SK-N-SH treated with all-trans-retinoic acid at 6 μM for 48 hours (cell line): ENCODE measurements at regions not wholly inside any gene's neighbourhood (a gene's known extent, or its start where the extent isn't known, plus 50 kb on each side); places are given as distances from the start of the nearest gene placed in this dataset.

ENCODE experiments used
- ATAC-seq: fragments of 200-7000 bp; cut with Tn5 transposase; 3 replicates; pipeline ENCODE4 v1.9.1; 2020; ENCODE audit warnings: mild to moderate bottlenecking, moderate library complexity
- ARNTL ChIP-seq: fragments of 450-650 bp; formaldehyde crosslinking; IDR thresholded peaks from 2 replicates; pipeline ENCODE4 v1.5.0; 2020; ENCODE audit warnings: low read depth, mild to moderate bottlenecking, moderate library complexity, borderline replicate concordance
- BACH2 ChIP-seq: fragments of 250-450 bp; sonication (Bioruptor Pico); IDR thresholded peaks from 2 replicates; pipeline ENCODE4 v1.9.0; 2021; ENCODE audit warnings: mild to moderate bottlenecking, borderline replicate concordance
- CREB5 ChIP-seq: fragments of 250-450 bp; sonication (Bioruptor Pico); IDR thresholded peaks from 2 replicates; pipeline ENCODE4 v1.5.1; 2020; ENCODE audit warnings: low read depth, mild to moderate bottlenecking, moderate library complexity
- ESRRG ChIP-seq: fragments of 250-450 bp; sonication (Bioruptor Pico); IDR thresholded peaks from 2 replicates; pipeline ENCODE4 v1.6.1; 2021; ENCODE audit warnings: mild to moderate bottlenecking
- GLIS3 ChIP-seq: fragments of 250-450 bp; sonication (Bioruptor Pico); IDR thresholded peaks from 2 replicates; pipeline ENCODE4 v1.5.0; 2020; ENCODE audit warnings: mild to moderate bottlenecking, moderate library complexity
- ISL1 ChIP-seq: fragments of 250-450 bp; sonication (Bioruptor Pico); IDR thresholded peaks from 2 replicates; pipeline ENCODE4 v2.1.2; 2022; ENCODE audit warnings: mild to moderate bottlenecking, moderate library complexity
- OSR1 ChIP-seq: fragments of 250-450 bp; sonication (Bioruptor Pico); IDR thresholded peaks from 2 replicates; pipeline ENCODE4 v1.8.0; 2022; ENCODE audit warnings: moderate library complexity, mild to moderate bottlenecking, inconsistent platforms
- PATZ1 ChIP-seq: fragments of 250-450 bp; sonication (Bioruptor Pico); IDR thresholded peaks from 2 replicates; pipeline ENCODE4 v1.8.0; 2020; ENCODE audit warnings: mild to moderate bottlenecking, moderate library complexity, borderline replicate concordance
- POU6F1 ChIP-seq: fragments of 250-450 bp; sonication (Bioruptor Pico); IDR thresholded peaks from 2 replicates; pipeline ENCODE4 v1.8.0; 2021; ENCODE audit warnings: low read depth, mild to moderate bottlenecking, moderate library complexity, borderline replicate concordance
- PPARA ChIP-seq: fragments of 250-450 bp; sonication (Bioruptor Pico); IDR thresholded peaks from 2 replicates; pipeline ENCODE4 v1.5.0; 2020; ENCODE audit warnings: mild to moderate bottlenecking, borderline replicate concordance
- RARB ChIP-seq: fragments of 250-450 bp; sonication (Bioruptor Pico); IDR thresholded peaks from 2 replicates; pipeline ENCODE4 v1.8.0; 2021; ENCODE audit warnings: mild to moderate bottlenecking, moderate library complexity
- SNAI2 ChIP-seq: fragments of 250-450 bp; sonication (Bioruptor Pico); IDR thresholded peaks from 2 replicates; pipeline ENCODE4 v1.5.0; 2020; ENCODE audit warnings: mild to moderate bottlenecking, moderate library complexity
- TCF4 ChIP-seq: fragments of 250-450 bp; sonication (Bioruptor Pico); IDR thresholded peaks from 2 replicates; pipeline ENCODE4 v1.8.0; 2021; ENCODE audit warnings: mild to moderate bottlenecking, moderate library complexity, borderline replicate concordance
- TOX ChIP-seq: fragments of 250-450 bp; sonication (Bioruptor Pico); IDR thresholded peaks from 2 replicates; pipeline ENCODE4 v1.8.0; 2021; ENCODE audit warnings: mild to moderate bottlenecking, moderate library complexity, borderline replicate concordance
- TSHZ2 ChIP-seq: fragments of 250-450 bp; sonication (Bioruptor Pico); IDR thresholded peaks from 2 replicates; pipeline ENCODE4 v1.5.0; 2020; ENCODE audit warnings: mild to moderate bottlenecking, moderate library complexity
- ZC3H10 ChIP-seq: fragments of 250-450 bp; sonication (Bioruptor Pico); IDR thresholded peaks from 2 replicates; pipeline ENCODE4 v1.5.1; 2021; ENCODE audit warnings: mild to moderate bottlenecking, moderate library complexity
- ZFP3 ChIP-seq: fragments of 250-450 bp; sonication (Bioruptor Pico); IDR thresholded peaks from 2 replicates; pipeline ENCODE4 v1.5.0; 2020; ENCODE audit warnings: mild to moderate bottlenecking, moderate library complexity
- ZFP30 ChIP-seq: fragments of 450-650 bp; formaldehyde crosslinking; IDR thresholded peaks from 2 replicates; pipeline ENCODE4 v1.5.0; 2022; ENCODE audit warnings: mild to moderate bottlenecking, moderate library complexity
- ZNF565 ChIP-seq: fragments of 450-650 bp; formaldehyde crosslinking; conservative IDR thresholded peaks from 2 replicates; pipeline ENCODE4 v1.5.0; 2020; ENCODE audit warnings: low read depth, mild to moderate bottlenecking, moderate library complexity
- ZNF70 ChIP-seq: fragments of 450-650 bp; formaldehyde crosslinking; IDR thresholded peaks from 2 replicates; pipeline ENCODE4 v1.5.0; 2020; ENCODE audit warnings: mild to moderate bottlenecking, moderate library complexity
- ZNF8 ChIP-seq: fragments of 450-650 bp; formaldehyde crosslinking; IDR thresholded peaks from 2 replicates; pipeline ENCODE4 v1.5.0; 2020; ENCODE audit warnings: mild to moderate bottlenecking, moderate library complexity

GRCh38 chr16:60684002-60684401, 1352.2 kb downstream of the CDH8 start:
- TF ChIP-seq ZNF8 (CRISPR knock-in tag) (no peak), ZNF565 (CRISPR knock-in tag) (no peak), POU6F1 (CRISPR knock-in tag) (no peak), ZFP3 (no peak), ESRRG (no peak), BACH2 (CRISPR knock-in tag) (no peak), ZNF70 (CRISPR knock-in tag) (no peak), ISL1 (CRISPR knock-in tag) (no peak), RARB (CRISPR knock-in tag) (no peak), SNAI2 (no peak), TCF4 (CRISPR knock-in tag) (no peak), ZFP30 (CRISPR knock-in tag) (no peak), PATZ1 (CRISPR knock-in tag) (no peak), PPARA (CRISPR knock-in tag) (no peak)
- ATAC-seq, result no peak

GRCh38 chr16:60682219-60682618, 1354.0 kb downstream of the CDH8 start:
- TF ChIP-seq GLIS3 (CRISPR knock-in tag) (no peak), ESRRG (no peak), RARB (CRISPR knock-in tag) (no peak), ARNTL (CRISPR knock-in tag) (no peak), SNAI2 (no peak), ZNF565 (CRISPR knock-in tag) (no peak), TSHZ2 (CRISPR knock-in tag) (no peak), ZC3H10 (CRISPR knock-in tag) (no peak), POU6F1 (CRISPR knock-in tag) (no peak), ISL1 (CRISPR knock-in tag) (no peak), TCF4 (CRISPR knock-in tag) (no peak), ZFP30 (CRISPR knock-in tag) (no peak), ZNF70 (CRISPR knock-in tag) (no peak)
- ATAC-seq, result no peak

GRCh38 chr16:60681043-60681442, 1355.2 kb downstream of the CDH8 start:
- no peak for TF ChIP-seq TOX (CRISPR knock-in tag)
- no peak for TF ChIP-seq BACH2 (CRISPR knock-in tag)
- no peak for TF ChIP-seq ZNF565 (CRISPR knock-in tag)
- no peak for TF ChIP-seq OSR1
- TF ChIP-seq ISL1 (CRISPR knock-in tag), result no peak
- no peak for TF ChIP-seq POU6F1 (CRISPR knock-in tag)
- TF ChIP-seq RARB (CRISPR knock-in tag), result no peak
- TF ChIP-seq ZNF70 (CRISPR knock-in tag), result no peak
- no peak for TF ChIP-seq CREB5 (CRISPR knock-in tag)
- no peak for TF ChIP-seq ZNF8 (CRISPR knock-in tag)
- no peak for TF ChIP-seq ZFP30 (CRISPR knock-in tag)
- no peak for TF ChIP-seq ZC3H10 (CRISPR knock-in tag)
- TF ChIP-seq ZFP3, result no peak
- TF ChIP-seq, all 23 proteins: peak for 0
- no peak for ATAC-seq
